HCT116 (cell line): ENCODE measurements at regions not wholly inside any gene's neighbourhood (a gene's known extent, or its start where the extent isn't known, plus 50 kb on each side); places are given as distances from the start of the nearest gene placed in this dataset.

Experiments
- ATAC-seq: fragments of 200-7000 bp; cut with Tn5 transposase; 2 replicates; pipeline ENCODE4 v1.9.1; 2020; ENCODE audit warnings: mild to moderate bottlenecking, moderate library complexity
- BruUV-seq: library from RNA; stranded (reverse); fragments of 400-500 nt; replicated peaks from 2 replicates; lab custom pipeline; 2021; lab: Mats Ljungman, UMichigan
- CTCF ChIA-PET: fragments of 300-600 bp; sonication (Branson Sonifier 250); formaldehyde crosslinking; loops from one replicate; lab custom pipeline; 2021; ENCODE audit warnings: antibody characterized with exemption; lab: Charles Lee
- POLR2A ChIA-PET: fragments of 300-600, 350-600 bp; sonication (Branson Sonifier 250); formaldehyde crosslinking; loops from one replicate; lab custom pipeline; 2021; ENCODE audit warnings: antibody characterized with exemption; lab: Charles Lee
- RAD21 ChIA-PET, 2 experiments: fragments of 300-600 bp; sonication (Branson Sonifier 250); formaldehyde crosslinking; loops; one replicate each; lab custom pipeline; 2023; ENCODE audit warnings: low total read pairs in 2 of 2; ENCODE audit not compliant: uncharacterized antibody in 2 of 2, unreplicated experiment in 2 of 2, low non-redundant PET in 1 of 2; lab: Charles Lee
- DNase-seq: peaks from one replicate; pipeline ENCODE4 v3.0.0-alpha.2; 2010; ENCODE audit warnings: low read depth, low spot score
- H2AFZ ChIP-seq: fragments of 200-600 bp; shearing (Covaris generic), sonication (generic); 2 replicates; pipeline ENCODE4 v1.6.1; 2017; ENCODE audit warnings: low read depth, mixed run types, mixed read lengths, antibody characterized with exemption, low read length; ENCODE audit not compliant: poor library complexity, severe bottlenecking
- H3K27ac ChIP-seq: 2 replicates; pipeline ENCODE4 v1.5.1; 2012; ENCODE audit warnings: low read depth, low read length
- H3K27me3 ChIP-seq: fragments of 200-600 bp; sonication (generic); 2 replicates; pipeline ENCODE4 v1.6.1; 2016; ENCODE audit warnings: mixed run types, low read length, mixed read lengths; ENCODE audit not compliant: insufficient read depth
- H3K36me3 ChIP-seq, 2 experiments: fragments of 200-500 bp in 1 of 2; fragments of 200-600 bp in 1 of 2; sonication (Bioruptor generic) in 1 of 2; sonication (generic) in 1 of 2; 2 replicates each; pipeline versions ENCODE4 v1.5.1 to v1.6.1; 2014 to 2016; ENCODE audit warnings: low read length in 2 of 2, inconsistent platforms in 1 of 2, mixed read lengths in 1 of 2, mixed run types in 1 of 2; ENCODE audit not compliant: insufficient read depth in 2 of 2, control insufficient read depth in 1 of 2
- H3K4me1 ChIP-seq, 2 experiments: fragments of 200-600 bp in 1 of 2; sonication (generic) in 1 of 2; 2 replicates each; pipeline versions ENCODE4 v1.5.1 to v1.6.1; 2012 to 2017; ENCODE audit warnings: low read length in 2 of 2, inconsistent platforms in 1 of 2, mild to moderate bottlenecking in 1 of 2, mixed read lengths in 1 of 2, mixed run types in 1 of 2, moderate library complexity in 1 of 2; ENCODE audit not compliant: insufficient read depth in 2 of 2, control insufficient read depth in 1 of 2
- H3K4me2 ChIP-seq: fragments of 200-600 bp; sonication (generic); 2 replicates; pipeline ENCODE4 v1.6.1; 2017; ENCODE audit warnings: mixed run types, low read length, mixed read lengths
- H3K4me3 ChIP-seq, 2 experiments: fragments of 200-600 bp in 1 of 2; sonication (generic) in 1 of 2; replicated peaks in 1 of 2; 2 replicates each; pipeline ENCODE4 v1.5.1; 2011 to 2016; ENCODE audit warnings: low read length in 2 of 2, control low read depth in 1 of 2, low read depth in 1 of 2, mild to moderate bottlenecking in 1 of 2, mixed read lengths in 1 of 2, mixed run types in 1 of 2
- H3K79me2 ChIP-seq: fragments of 200-600 bp; sonication (generic); 2 replicates; pipeline ENCODE4 v1.6.1; 2017; ENCODE audit warnings: mild to moderate bottlenecking, mixed run types, low read length, moderate library complexity, mixed read lengths; ENCODE audit not compliant: insufficient read depth
- H3K9ac ChIP-seq: fragments of 200-600 bp; sonication (generic); 2 replicates; pipeline ENCODE4 v1.6.1; 2016; ENCODE audit warnings: low read length, mixed read lengths
- H3K9me2 ChIP-seq: fragments of 200-600 bp; sonication (generic), shearing (Covaris generic); 2 replicates; pipeline ENCODE4 v1.6.1; 2017; ENCODE audit warnings: mixed run types, mild to moderate bottlenecking, moderate library complexity; ENCODE audit not compliant: insufficient read depth
- H3K9me3 ChIP-seq, 2 experiments: fragments of 200-500 bp in 1 of 2; fragments of 200-600 bp in 1 of 2; sonication (Bioruptor generic) in 1 of 2; sonication (generic) in 1 of 2; 2 replicates each; pipeline ENCODE4 v1.6.1; 2014 to 2017; ENCODE audit warnings: low read length in 2 of 2, mixed read lengths in 2 of 2, inconsistent platforms in 1 of 2, low read depth in 1 of 2, mild to moderate bottlenecking in 1 of 2, mixed run types in 1 of 2, moderate library complexity in 1 of 2; ENCODE audit not compliant: control insufficient read depth in 1 of 2, insufficient read depth in 1 of 2
- H4K20me1 ChIP-seq: fragments of 200-600 bp; sonication (generic), shearing (Covaris generic); 2 replicates; pipeline ENCODE4 v1.6.1; 2017; ENCODE audit warnings: mixed run types, mild to moderate bottlenecking, moderate library complexity; ENCODE audit not compliant: insufficient read depth
- ELF1 ChIP-seq: IDR thresholded peaks from 2 replicates; pipeline ENCODE4 v1.6.1; 2012; ENCODE audit warnings: low read depth, borderline replicate concordance
- EZH2 ChIP-seq: fragments of 200-600 bp; sonication (generic); IDR thresholded peaks from 2 replicates; pipeline ENCODE4 v1.6.1; 2017; ENCODE audit warnings: antibody characterized with exemption, mixed run types
- EZH2phosphoT487 ChIP-seq: fragments of 200-600 bp; IDR thresholded peaks from 2 replicates; pipeline ENCODE4 v1.6.1; 2018; ENCODE audit warnings: antibody characterized with exemption, borderline replicate concordance
- MAX ChIP-seq: IDR thresholded peaks from 2 replicates; pipeline ENCODE4 v1.6.1; 2012
- RAD21 ChIP-seq: IDR thresholded peaks from 2 replicates; pipeline ENCODE4 v1.6.1; 2012; ENCODE audit warnings: low read depth, mild to moderate bottlenecking
- REST ChIP-seq: IDR thresholded peaks from 2 replicates; pipeline ENCODE4 v1.6.1; 2012; ENCODE audit warnings: low read depth
- SIN3A ChIP-seq: IDR thresholded peaks from 2 replicates; pipeline ENCODE4 v1.6.1; 2012; ENCODE audit warnings: low read depth
- SRF ChIP-seq: IDR thresholded peaks from 2 replicates; pipeline ENCODE4 v1.6.1; 2012; ENCODE audit warnings: low read depth
- YY1 ChIP-seq: IDR thresholded peaks from 2 replicates; pipeline ENCODE4 v1.6.1; 2011; ENCODE audit warnings: low read length, low read depth, moderate library complexity, mild to moderate bottlenecking; ENCODE audit not compliant: insufficient replicate concordance; ENCODE audit errors: extremely low read depth
- intact Hi-C: fragments of 100-400 bp; cut with micrococcal nuclease; formaldehyde crosslinking; loops from 2 replicates; pipeline ENCODE4 v1.10.0; 2022

GRCh38 chr20:40331807-40332560, 357.1 kb downstream of the MAFB start (continued):
- TF ChIP-seq REST (no peak), SIN3A (no peak), ELF1 (no peak), RAD21 (no peak), MAX (no peak), EZH2phosphoT487 (no peak), YY1 (no peak), SRF (no peak)

- no TSS peak for BruUV-seq
- Histone ChIP-seq H3K9me3 (no peaks in the 10 kb centered on the region), H3K4me2 (no peak overlapping the region), H3K27me3 (0 out of 2 replicates have a peak, but pooled peaks cover 17% of the 10 kb centered on the region), H3K36me3 (no peaks in the 10 kb centered on the region), H3K9ac (no peak overlapping the region), H2AFZ (no peak overlapping the region), H3K27ac (no peak overlapping the region), H3K79me2 (no peaks in the 10 kb centered on the region), H3K4me1 (no peaks in the 10 kb centered on the region), H3K4me3 (no peak overlapping the region), H3K9me2 (no peaks in the 10 kb centered on the region), H4K20me1 (no peaks in the 10 kb centered on the region)
- TF ChIP-seq EZH2: no peak
- ChIA-PET POLR2A (no interaction called here), CTCF (no interaction called here), RAD21 (no interaction called here)
- no peak for DNase-seq
- intact Hi-C loops: no loop called here
- ATAC-seq: no peak
Observed at GRCh38 chr20:40331249-40331648, 357.8 kb downstream of the MAFB start.
